Posterior vena cava (tissue), 2 donors: ENCODE measurements at regions not wholly inside any gene's neighbourhood (a gene's known extent, or its start where the extent isn't known, plus 50 kb on each side); places are given as distances from the start of the nearest gene placed in this dataset.

ENCODE experiments used
- DNase-seq: peaks from one replicate; pipeline ENCODE4 v3.0.0-alpha.2; 2020; ENCODE audit warnings: low spot score
- intact Hi-C, 2 donors: fragments of 100-400 bp; cut with DNase I; formaldehyde crosslinking; loops; one replicate each; pipeline versions ENCODE4 v1.14.1 to v1.14.2; 2022 to 2023
- donor health status: DM: yes; HTN: yes; CAD: no.
- donor health status: DM: yes; HTN: yes; CAD: no.

DNA sequence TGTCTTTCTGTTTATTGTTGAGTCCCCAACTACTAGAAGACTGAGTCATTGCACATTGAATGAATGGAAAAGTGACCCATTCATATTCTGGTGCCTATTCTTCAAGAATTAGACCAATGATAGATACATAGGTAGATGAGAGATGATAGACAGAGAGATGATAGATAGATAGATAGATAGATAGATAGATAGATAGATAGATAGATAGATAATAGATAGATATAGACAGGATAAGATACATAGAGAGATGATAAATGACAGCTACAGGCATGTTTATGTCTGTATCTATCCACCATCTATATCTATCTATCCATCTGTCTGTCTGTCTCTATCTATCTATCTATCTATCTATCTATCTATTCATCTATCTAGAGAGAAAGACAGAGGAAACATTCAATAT lies 170.3 kb upstream of the ARRDC4 start:
- intact Hi-C loops = no loop called here
- no peak for DNase-seq

DNA sequence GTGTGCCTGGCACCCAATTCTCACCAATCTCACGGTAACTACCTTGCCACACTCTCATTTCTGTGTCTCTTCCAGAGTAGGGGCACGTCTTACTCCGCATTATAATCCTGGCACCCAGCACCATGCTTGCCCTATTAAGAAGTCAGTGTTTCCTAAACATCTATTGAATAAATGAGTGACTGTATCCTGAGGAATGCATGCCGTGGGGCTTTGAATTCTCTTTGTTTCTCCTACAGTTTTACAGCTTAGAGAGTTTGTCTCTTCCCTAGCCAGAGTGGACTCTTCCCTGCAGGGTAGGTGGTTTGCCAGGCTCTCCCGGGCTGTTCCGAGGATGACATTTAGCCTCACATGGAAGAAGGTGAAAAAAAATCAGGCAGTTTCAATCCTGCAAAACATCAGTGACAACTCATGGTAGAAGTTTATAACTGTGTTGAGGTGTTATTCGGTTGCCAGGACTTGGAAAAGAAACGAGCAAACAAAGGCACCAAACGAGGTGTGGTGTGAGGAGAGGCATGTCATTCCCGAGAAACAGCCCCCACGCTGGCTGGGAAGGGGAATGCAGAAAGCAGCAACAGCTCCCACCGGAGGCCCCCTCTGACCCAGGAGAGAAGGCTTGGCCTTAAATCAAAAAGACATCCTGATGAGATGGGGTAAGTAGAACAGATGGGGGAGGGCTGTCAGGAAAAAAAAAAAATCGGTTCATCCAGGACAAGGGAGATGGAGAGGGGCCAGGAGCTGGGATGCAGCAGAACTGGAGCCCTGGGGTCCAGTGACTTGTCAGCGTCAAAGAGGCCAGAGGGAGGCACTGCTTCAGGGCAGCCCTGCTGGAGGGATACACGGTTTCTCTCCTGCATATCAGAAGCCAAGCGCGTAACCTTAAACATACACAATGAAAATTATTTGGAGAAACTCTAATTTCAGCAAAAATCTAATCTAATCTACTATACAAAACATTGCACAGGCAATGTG lies 168.4 kb upstream of the ARRDC4 start:
- no peak for DNase-seq
- intact Hi-C loops = no loop called here

DNA sequence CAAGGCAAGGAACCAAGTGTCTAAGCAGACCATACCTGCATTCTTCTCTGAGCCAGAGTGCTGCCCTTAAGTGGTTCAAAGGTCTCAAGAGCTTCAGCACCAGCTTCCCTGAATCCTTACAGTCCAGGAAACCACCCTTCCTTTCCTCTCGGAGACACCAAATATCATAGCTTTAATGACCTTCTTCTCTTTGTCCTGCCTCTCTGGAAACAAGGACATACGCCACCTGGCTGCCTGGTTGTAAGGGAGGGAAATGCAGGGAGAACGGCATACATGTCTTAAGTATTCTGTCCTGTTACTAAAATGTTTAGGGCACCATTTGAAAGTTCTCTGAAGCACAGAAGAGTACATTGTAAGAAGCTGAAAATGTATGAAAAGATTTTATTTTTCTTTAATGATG lies 155.6 kb upstream of the ARRDC4 start:
- intact Hi-C loops = no loop called here
- no peak for DNase-seq

DNA sequence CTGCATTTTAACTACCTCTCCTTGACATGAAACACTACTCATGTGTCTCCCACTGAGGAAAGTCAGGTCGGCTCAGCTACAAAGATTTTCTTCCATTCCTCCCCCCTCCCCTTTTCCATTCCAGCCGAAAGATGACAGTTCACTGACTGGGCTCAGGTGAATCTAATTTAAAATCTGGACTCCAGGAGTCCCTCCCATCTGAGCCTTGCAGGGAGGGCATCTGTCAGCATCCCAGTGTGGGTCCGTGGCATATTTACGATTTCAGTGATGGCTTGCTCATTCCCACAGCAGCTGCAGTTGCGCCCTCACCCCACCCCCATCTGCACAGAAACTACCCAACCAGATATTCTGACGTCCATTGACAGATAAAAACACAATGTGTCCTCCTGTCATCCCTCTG lies 153.7 kb upstream of the ARRDC4 start:
- intact Hi-C loops = no loop called here
- DNase-seq = no peak

DNA sequence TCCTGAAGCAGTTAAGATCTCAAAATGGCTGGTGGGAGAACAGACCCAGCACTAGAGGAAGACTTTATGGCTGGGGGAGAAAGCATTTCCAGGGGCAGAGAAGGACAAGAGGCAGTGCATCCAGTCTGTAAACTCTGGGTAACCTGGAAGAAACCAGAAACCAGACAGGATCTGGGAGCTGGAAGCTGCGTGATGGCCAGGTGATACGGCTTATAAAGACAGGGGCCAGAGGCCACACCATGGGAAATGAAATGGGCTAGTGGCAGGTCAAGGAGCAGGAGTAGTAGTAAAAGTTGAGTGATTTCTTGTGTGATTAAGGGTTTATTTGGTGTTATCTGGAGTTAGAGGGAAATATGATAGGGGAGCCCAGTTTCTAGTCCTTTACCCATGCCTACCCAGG lies 144.7 kb upstream of the ARRDC4 start:
- no peak for DNase-seq
- intact Hi-C loops = no loop called here

DNA sequence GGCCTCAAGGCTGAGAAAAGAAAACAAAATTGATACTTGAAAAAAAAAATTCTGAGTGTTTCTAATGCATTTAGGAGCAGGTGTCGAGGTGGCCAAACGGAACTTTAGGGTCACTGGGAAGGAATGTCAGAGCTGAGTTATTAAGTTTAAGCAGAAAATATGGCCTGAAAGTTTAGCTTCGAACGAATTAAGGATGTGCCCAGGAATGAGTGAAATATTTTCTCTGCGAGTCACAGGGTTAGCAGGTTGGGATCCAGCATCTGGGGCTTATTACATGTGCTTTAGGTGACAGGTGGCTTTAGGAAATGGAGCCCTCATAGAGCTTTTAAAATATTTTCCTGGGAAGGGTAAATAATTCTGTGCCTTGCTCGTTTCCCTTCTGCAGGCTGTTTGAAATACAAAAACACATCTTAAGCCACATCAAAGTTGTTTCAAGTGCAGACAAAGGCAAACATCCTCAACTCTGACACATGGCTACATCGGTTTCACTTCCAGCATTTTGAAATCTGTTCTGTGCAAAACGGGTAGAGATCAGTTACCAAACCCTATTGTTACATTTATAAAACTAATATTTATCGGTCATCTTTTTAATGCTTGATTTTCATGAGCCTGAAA lies 143.1 kb upstream of the ARRDC4 start:
- intact Hi-C loops = no loop called here
- no peak for DNase-seq

DNA sequence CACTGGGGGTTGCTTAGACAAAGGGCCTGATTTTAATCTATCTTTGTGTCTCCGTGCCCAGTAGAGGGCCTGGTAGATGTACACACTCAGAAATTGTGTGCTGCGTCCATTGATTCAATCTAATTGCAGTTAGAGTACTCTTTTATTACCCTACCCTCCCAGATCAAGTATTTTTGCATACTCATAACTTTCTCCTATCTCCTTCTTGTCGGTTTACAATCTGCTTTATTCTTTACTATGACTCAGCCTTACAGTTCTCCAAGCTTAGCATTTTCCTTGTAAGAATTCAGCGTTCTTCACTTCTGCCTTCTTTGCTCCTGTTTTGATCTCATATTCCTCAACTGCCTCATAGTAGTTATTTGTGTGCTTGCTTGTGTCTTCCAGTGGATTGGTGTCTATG lies 124.5 kb upstream of the ARRDC4 start:
- intact Hi-C loops = no loop called here

DNA sequence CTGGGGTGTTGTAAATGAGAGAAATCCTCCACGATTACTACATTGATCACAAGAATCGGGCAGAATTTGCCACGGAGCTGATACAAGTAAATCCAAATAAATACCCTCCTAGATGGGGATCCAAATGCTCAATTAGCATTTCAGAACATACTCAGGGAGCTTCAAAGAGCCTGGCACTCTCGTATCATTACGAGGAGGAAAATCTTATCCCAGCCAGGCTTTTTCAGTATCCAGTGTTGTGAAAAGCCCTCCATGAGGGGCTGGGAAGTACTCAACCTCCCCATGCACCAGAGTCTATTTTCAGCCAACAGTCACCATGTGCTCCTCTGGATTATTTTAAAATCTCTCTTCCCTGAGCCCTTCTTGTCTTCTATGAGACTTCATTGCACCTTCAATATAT lies 122.6 kb upstream of the ARRDC4 start:
- intact Hi-C loops = no loop called here
- no peak for DNase-seq

More for the DNA sequence above, 124.5 kb upstream of the ARRDC4 start:
- DNase-seq = no peak

DNA sequence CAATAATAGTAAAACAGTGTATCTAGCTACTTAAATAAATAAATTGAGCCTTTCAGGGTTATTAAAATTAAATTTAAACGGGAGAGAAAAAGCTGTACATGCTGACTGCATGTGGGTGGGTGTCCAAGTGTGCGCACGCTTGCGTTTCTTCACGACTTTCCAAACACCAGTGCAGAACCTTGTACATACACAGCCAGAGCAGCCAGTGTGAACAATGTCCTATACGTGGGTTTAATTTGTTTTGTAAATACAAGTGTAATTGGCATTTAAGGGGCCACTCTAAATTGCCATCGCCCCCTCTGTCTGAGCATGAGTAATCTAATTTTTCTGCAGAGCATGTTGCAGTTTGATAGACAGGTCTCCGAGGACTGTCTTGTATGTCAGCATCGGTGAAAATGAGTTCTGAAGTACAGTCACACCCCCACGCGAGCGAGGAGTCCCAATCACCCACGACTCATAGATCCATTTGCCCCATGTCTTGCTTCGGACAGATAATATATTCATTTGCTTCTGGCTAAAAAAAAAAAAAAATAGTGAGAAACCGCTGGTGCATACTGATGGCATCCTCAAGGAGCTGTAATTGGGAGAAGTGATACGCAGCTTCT lies 121.8 kb upstream of the ARRDC4 start:
- intact Hi-C loops = no loop called here
- no peak for DNase-seq

DNA sequence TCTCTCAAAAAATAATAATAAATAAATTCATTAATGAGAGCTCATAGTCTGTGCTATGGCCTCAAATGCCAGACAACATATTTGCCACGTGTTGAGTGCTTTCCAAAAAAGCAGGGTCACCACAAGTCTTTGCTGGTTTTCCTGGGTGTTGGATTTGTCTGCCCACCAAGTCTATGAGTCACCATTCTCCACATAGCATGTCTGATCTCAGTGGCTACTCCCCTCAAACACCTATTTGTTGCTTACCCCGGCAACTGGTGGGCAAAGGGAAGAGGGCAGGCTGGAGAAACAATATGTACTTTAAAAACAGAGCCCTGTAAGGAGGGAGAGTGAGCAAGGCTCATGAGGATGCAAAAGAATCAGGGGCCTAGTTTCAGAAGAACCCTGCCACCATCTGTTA lies 120.0 kb upstream of the ARRDC4 start:
- intact Hi-C loops = no loop called here
- no peak for DNase-seq

DNA sequence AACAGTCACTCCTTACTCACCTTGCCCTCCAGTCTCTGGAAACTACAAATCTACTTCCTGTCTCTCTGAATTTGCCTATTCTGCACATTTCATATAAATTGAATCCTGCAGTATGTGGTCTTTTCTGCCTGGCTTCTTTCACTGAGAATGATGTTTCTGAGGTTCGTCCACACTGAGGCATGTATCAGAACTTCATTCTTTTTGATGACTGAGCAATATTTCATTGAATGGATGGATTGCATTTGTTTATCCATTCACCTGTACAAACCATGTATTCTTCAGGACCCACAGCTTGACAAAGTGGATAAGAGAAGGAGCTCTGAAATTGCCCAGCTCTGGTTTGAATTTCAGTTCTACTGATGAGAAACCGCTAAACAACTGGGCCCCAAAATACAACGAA lies 118.9 kb upstream of the ARRDC4 start:
- DNase-seq = no peak
- intact Hi-C loops = no loop called here

DNA sequence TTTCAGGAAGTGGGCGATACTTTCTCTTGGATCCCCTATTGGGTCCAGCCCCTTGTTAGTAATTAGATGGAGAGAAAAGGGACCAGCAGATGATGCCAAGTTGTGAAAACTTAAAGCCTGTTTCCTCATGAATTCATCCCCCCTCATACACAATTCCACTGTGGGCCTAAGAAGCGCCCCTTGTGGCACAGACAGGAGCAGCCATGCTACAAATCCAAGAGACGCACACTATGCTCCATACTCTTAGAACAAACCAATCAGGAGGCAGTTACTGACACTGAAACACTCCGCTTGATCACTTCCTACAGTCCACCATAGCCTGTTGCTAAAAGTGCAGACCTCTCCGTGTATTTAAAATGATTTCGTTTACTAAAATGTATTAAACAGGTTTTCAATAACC lies 111.3 kb upstream of the ARRDC4 start:
- no peak for DNase-seq
- intact Hi-C loops = no loop called here

DNA sequence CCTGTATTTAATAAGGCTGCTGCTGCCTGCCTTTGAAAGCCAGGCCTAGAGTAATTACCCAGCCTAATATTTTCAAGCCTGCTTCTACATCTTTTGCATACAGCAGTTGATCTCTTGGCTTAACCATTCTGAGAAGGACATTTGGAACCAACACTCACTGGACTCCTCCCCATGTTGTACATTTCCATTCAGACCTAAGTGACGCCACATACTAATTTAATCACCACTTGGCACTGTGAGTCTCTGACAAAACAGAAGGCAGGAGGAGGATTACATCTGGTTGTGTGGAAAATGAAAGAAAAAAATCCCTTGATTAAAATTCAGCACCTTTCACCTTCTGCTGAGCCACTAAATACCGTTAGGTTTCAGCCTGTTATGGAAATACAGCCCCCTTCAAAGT lies 102.2 kb upstream of the ARRDC4 start:
- intact Hi-C loops = no loop called here

DNA sequence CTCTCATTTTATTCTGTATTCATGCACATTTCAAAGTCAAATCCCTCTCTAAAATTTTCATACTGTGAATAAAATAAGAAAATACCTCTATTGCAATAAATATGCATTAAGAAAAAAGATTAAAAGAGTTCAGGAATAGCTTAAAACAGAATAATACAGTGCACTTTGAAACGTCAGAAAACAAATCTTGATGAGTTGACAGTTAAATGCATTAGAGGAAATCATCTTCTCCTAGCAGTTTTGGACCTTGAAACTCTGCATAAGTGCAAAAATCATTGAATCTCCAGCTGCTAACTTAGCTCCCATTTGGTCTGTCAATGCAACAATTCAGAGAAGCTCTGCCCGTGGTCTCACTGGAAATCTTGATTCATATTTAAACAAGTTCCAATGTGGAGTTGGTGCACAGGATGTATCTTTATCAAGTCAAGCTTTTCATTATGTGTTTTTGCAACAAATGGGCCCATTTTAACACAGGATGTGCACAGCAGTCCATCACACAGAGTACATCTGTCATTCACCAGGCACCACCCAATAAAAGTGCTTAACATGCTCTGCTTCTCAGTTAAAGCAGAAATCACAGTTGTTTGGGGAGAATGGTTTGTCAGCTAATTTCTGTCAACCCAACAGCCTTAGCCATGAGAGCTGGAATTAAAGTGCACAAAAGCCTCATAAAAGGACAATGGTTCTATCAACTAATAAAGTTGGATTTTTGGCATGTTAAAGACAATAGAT lies 98.8 kb upstream of the ARRDC4 start:
- no peak for DNase-seq
- intact Hi-C loops = no loop called here

More for the DNA sequence above, 102.2 kb upstream of the ARRDC4 start:
- no peak for DNase-seq

DNA sequence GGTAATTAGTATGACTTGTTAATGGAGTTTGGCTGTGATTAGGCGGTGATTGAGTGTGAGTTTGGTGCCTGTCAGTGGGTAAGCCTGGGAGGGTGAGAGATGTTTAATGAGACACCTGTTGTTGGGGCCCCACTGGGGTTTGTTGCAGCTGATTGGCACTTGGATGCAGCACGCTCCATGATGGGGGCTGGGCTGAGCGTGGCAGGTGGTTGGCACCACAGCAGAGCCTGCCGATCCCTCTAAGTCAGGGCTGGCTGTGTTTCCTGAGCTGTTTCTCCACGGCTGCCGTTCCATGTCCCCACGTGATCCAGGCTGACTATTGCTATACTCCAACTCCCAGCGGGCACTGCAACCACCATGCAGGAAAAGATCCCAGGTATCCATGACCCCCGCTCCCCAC lies 93.5 kb upstream of the ARRDC4 start:
- intact Hi-C loops = no loop called here
- no peak for DNase-seq

DNA sequence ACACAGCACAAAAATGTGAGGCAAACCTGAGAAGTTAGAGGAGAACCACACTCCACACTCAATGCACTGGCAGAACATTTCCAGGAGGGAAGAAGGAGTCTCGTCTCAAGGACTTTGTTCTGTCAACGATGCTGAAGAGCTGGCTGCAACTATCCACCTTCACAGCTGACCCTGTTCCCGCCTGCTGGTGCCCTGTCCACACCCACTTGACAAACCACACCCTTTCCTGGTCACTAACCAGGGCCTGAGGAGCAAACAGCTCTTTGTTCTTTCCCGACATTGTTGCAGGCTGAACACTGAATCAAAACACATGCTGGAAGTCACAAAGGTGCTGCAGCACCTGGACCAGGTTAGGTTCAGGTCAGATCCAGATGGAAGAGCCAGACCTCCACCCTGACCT lies 92.6 kb upstream of the ARRDC4 start:
- intact Hi-C loops = no loop called here
- no peak for DNase-seq

DNA sequence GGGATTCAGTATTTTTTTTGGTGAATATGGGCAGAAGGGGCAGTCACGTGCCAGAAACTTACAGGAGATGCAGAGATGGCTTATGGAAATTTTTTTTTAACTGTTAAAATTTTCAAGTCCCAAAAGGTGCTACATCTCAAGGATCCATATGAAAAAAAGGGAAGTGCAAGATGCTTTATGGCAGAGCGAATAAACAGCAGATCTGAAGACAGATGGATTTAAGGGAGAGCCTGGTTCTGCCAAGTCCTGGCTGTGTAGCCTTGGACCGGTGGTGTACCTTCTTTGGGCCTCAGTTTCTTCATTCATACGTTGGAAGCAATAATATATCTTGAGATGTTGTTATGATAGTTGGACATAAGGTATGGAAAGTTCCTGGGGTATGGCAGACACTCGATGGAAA lies 91.5 kb upstream of the ARRDC4 start:
- intact Hi-C loops = no loop called here
- DNase-seq = no peak

DNA sequence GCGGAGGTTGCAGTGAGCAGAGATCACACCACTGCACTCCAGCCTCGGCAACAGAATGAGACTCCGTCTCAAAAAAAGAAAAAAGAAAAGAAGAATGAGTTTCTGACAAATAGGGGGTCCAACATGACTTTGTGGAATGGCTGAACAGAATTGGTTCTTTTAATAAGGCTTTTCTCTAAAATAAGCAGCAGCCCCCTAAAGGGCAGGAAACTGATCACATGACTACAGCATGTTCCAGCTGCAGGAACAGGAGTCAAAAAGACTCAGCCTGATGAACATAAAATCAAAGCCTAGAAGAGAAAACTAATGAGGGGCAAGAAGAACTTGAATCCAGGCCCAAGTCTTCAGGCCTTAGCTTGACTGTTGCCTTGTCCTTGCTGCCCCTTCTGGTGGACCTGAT lies 89.7 kb upstream of the ARRDC4 start:
- intact Hi-C loops = no loop called here
- DNase-seq = no peak

DNA sequence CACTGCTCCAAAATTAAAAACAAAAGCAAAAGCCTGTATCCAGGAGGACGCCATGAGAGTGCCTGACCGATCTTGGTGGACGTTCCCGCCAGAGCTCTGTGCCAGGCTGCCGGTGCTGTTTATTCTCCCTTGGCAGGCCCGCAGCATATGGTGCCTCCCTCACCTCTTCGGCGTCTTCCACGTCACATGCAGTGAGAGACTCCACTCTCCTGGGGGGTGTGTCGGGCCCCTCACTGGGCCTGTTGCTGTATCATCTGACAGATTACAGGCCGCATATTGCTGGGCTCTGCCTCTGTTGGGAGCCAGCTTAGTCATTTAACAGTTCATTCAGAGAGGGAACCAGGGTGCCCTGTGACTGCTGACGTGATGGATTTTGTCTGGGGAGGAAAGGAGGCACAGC lies 86.4 kb upstream of the ARRDC4 start:
- intact Hi-C loops = no loop called here
- no peak for DNase-seq

DNA sequence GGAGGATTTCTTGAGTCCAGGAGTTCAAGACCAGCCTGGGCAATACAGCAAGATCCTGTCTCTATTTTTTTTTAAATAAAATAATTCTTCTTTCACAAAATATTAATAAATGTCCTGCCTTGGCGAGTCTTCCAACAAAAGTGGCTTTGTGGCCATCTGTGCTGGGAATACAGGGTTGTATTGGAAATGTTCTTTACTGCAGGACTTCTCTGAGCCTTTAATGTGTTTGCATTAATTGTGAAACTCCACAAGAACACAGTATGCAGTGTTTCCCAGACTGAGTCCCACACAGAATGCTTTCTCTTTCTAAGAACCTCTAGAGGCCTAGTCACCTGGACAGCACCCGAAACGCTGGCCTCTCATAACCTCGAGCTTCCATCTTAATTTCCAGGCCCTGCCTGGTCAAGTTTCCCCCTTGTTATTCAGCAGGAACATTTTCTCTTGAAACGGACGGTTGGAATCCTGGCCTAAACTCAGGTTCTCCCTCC lies 85.4 kb upstream of the ARRDC4 start:
- intact Hi-C loops = no loop called here
- DNase-seq = no peak
